ENCODE measurements at regions not wholly inside any gene's neighbourhood (a gene's known extent, or its start where the extent isn't known, plus 50 kb on each side); places are given as distances from the start of the nearest gene placed in this dataset.

GRCh38 chr5:129387944-129388343 lies 72.2 kb upstream of the ADAMTS19 start:
- TF ChIP-seq CTCF (IDR thresholded peaks at IDR 0.05; ENCODE audit: insufficient read depth, low read length, severe bottlenecking): no peak
- no peaks in the 10 kb centered on the region for H3K27me3 ChIP-seq (ENCODE audit: control insufficient read depth, insufficient read depth, low read length)
- no peak for FAIRE-seq

GRCh38 chr5:129392681-129393080 lies 67.4 kb upstream of the ADAMTS19 start:
- FAIRE-seq: no peak
- no peak for TF ChIP-seq CTCF (IDR thresholded peaks at IDR 0.05; ENCODE audit: insufficient read depth, low read length, severe bottlenecking)
- no peak for DNase-seq (ENCODE audit: low read depth)
- Histone ChIP-seq H3K4me3 (ENCODE audit: low read depth, low read length) (no peak overlapping the region), H3K36me3 (ENCODE audit: control insufficient read depth, insufficient read depth, low read length) (no peaks in the 10 kb centered on the region), H3K27me3 (ENCODE audit: control insufficient read depth, insufficient read depth, low read length) (no peaks in the 10 kb centered on the region)

More at GRCh38 chr5:129387944-129388343, 72.2 kb upstream of the ADAMTS19 start:
- H3K36me3 ChIP-seq (ENCODE audit: control insufficient read depth, insufficient read depth, low read length): no peaks in the 10 kb centered on the region
- H3K4me3 ChIP-seq (ENCODE audit: low read depth, low read length): no peak overlapping the region
- no peak for DNase-seq (ENCODE audit: low read depth)

- Histone ChIP-seq H3K36me3 (ENCODE audit: control insufficient read depth, insufficient read depth, low read length) (no peaks in the 10 kb centered on the region), H3K27me3 (ENCODE audit: control insufficient read depth, insufficient read depth, low read length) (no peaks in the 10 kb centered on the region), H3K4me3 (ENCODE audit: low read depth, low read length) (no peak overlapping the region)
- FAIRE-seq (no peak), DNase-seq (ENCODE audit: low read depth) (no peak)
- TF ChIP-seq CTCF (IDR thresholded peaks at IDR 0.05; ENCODE audit: insufficient read depth, low read length, severe bottlenecking): no peak
These were observed 64.9 kb upstream of the ADAMTS19 start for GRCh38 chr5:129395247-129395646.

- FAIRE-seq (no peak), DNase-seq (ENCODE audit: low read depth) (no peak)
- no peak for TF ChIP-seq CTCF (IDR thresholded peaks at IDR 0.05; ENCODE audit: insufficient read depth, low read length, severe bottlenecking)
- Histone ChIP-seq H3K4me3 (ENCODE audit: low read depth, low read length) (no peak overlapping the region), H3K36me3 (ENCODE audit: control insufficient read depth, insufficient read depth, low read length) (no peaks in the 10 kb centered on the region), H3K27me3 (ENCODE audit: control insufficient read depth, insufficient read depth, low read length) (no peaks in the 10 kb centered on the region)
These were observed 61.9 kb upstream of the ADAMTS19 start for GRCh38 chr5:129398026-129398678.

- no peak for FAIRE-seq
- Histone ChIP-seq H3K4me3 (ENCODE audit: low read depth, low read length) (no peak overlapping the region), H3K27me3 (ENCODE audit: control insufficient read depth, insufficient read depth, low read length) (no peaks in the 10 kb centered on the region), H3K36me3 (ENCODE audit: control insufficient read depth, insufficient read depth, low read length) (no peaks in the 10 kb centered on the region)
- TF ChIP-seq CTCF (IDR thresholded peaks at IDR 0.05; ENCODE audit: insufficient read depth, low read length, severe bottlenecking): no peak
- DNase-seq (ENCODE audit: low read depth): no peak
These were observed 61.0 kb upstream of the ADAMTS19 start for GRCh38 chr5:129399069-129399468.

GRCh38 chr5:129400395-129400983 lies 59.6 kb upstream of the ADAMTS19 start:
- Histone ChIP-seq H3K36me3 (ENCODE audit: control insufficient read depth, insufficient read depth, low read length) (no peaks in the 10 kb centered on the region), H3K27me3 (ENCODE audit: control insufficient read depth, insufficient read depth, low read length) (no peaks in the 10 kb centered on the region), H3K4me3 (ENCODE audit: low read depth, low read length) (no peak overlapping the region)
- peak; percentile 8 for TF ChIP-seq CTCF (IDR thresholded peaks at IDR 0.05; ENCODE audit: insufficient read depth, low read length, severe bottlenecking)
- FAIRE-seq (no peak), DNase-seq (ENCODE audit: low read depth) (peak; percentile 3)

Measured in bronchial epithelial cell (primary cell).